CD8-positive, alpha-beta memory T cell (primary cell): ENCODE measurements at regions not wholly inside any gene's neighbourhood (a gene's known extent, or its start where the extent isn't known, plus 50 kb on each side); places are given as distances from the start of the nearest gene placed in this dataset.

ENCODE experiments used
- CTCF ChIA-PET: fragments of 350-600 bp; sonication (Branson Sonifier 250); formaldehyde crosslinking; loops from one replicate; lab custom pipeline; 2021; ENCODE audit warnings: antibody characterized with exemption; lab: Charles Lee
- POLR2A ChIA-PET: fragments of 350-600 bp; sonication (Branson Sonifier 250); formaldehyde crosslinking; loops from one replicate; lab custom pipeline; 2021; ENCODE audit warnings: antibody characterized with exemption; lab: Charles Lee
- DNase-seq, 5 donors: peaks; one replicate each; pipeline versions ENCODE4 v3.0.0 to v3.0.0-alpha.2; 2020 to 2022; ENCODE audit warnings: mixed read lengths in 1 of 5
- H3K27ac ChIP-seq: one replicate; pipeline ENCODE4 v1.7.0; 2013; ENCODE audit warnings: low read depth, mild to moderate bottlenecking, low read length, moderate library complexity
- H3K27me3 ChIP-seq: 2 replicates; pipeline ENCODE4 v1.7.0; 2013; ENCODE audit warnings: low read length, mild to moderate bottlenecking; ENCODE audit not compliant: insufficient read depth, poor library complexity, severe bottlenecking
- H3K36me3 ChIP-seq: 2 replicates; pipeline ENCODE4 v1.7.0; 2013; ENCODE audit warnings: mild to moderate bottlenecking, low read length, moderate library complexity; ENCODE audit not compliant: insufficient read depth
- H3K4me1 ChIP-seq: 2 replicates; pipeline ENCODE4 v1.7.0; 2013; ENCODE audit warnings: mild to moderate bottlenecking, low read length, moderate library complexity; ENCODE audit not compliant: insufficient read depth
- H3K4me3 ChIP-seq: 2 replicates; pipeline ENCODE4 v1.7.0; 2013; ENCODE audit warnings: mild to moderate bottlenecking, low read length
- H3K9me3 ChIP-seq: 2 replicates; pipeline ENCODE4 v1.7.0; 2013; ENCODE audit warnings: mild to moderate bottlenecking, low read length
- H3K27ac Mint-ChIP-seq, 8 donors: one replicate each; pipeline ENCODE4 v1.8.0; 2020 to 2021; ENCODE audit warnings: mixed read lengths in 8 of 8, mild to moderate bottlenecking in 6 of 8, inconsistent platforms in 3 of 8, moderate library complexity in 3 of 8
- H3K27me3 Mint-ChIP-seq, 2 donors: one replicate each; pipeline ENCODE4 v1.8.0; 2020 to 2021; ENCODE audit warnings: mixed read lengths in 2 of 2, mild to moderate bottlenecking in 1 of 2, moderate library complexity in 1 of 2
- H3K36me3 Mint-ChIP-seq, 3 donors: one replicate each; pipeline ENCODE4 v1.8.0; 2020 to 2021; ENCODE audit warnings: mixed read lengths in 3 of 3, inconsistent platforms in 1 of 3, mild to moderate bottlenecking in 1 of 3
- H3K4me1 Mint-ChIP-seq, 3 donors: one replicate each; pipeline ENCODE4 v1.8.0; 2020 to 2021; ENCODE audit warnings: mixed read lengths in 3 of 3, inconsistent platforms in 1 of 3, mild to moderate bottlenecking in 1 of 3
- H3K4me3 Mint-ChIP-seq, 7 donors: one replicate each; pipeline ENCODE4 v1.8.0; 2020 to 2021; ENCODE audit warnings: mixed read lengths in 7 of 7, mild to moderate bottlenecking in 6 of 7, moderate library complexity in 4 of 7, inconsistent platforms in 2 of 7
- H3K9me3 Mint-ChIP-seq, 5 donors: one replicate each; pipeline ENCODE4 v1.8.0; 2020 to 2022; ENCODE audit warnings: mixed read lengths in 5 of 5, mild to moderate bottlenecking in 3 of 5, moderate library complexity in 2 of 5, inconsistent platforms in 1 of 5

DNA sequence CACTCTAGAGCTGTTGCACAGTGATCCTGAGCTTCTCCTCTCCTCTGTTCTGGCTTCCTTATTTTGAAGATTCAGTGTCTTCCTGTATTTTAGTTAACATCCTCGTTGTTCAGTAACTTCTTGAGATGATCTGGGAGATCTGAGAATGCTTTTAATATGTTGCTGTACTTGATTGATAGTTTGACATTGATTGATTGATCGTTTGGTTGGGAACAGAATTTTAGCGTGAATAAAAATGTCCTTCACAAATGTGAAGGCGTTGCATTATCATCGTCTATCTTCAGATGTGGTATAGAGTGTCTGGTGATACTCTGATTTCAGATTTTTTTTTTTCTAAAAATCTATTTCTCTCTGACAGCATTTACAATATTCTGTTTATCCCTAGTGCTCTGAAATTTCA, 80.1 kb upstream of the KLF12 start:
- POLR2A ChIA-PET: interaction anchor here (0.5 kb wide), 1 partner anchor 14 kb away, joined by 3 read pairs; no protein-coding TSS in a partner anchor
- Histone ChIP-seq H3K4me3 (no peak overlapping the region), H3K36me3 (no peaks in the 10 kb centered on the region), H3K9me3 (no peaks in the 10 kb centered on the region), H3K4me1 (no peaks in the 10 kb centered on the region), H3K27ac (no peak overlapping the region), H3K27me3 (no peaks in the 10 kb centered on the region)
- Mint-ChIP-seq H3K4me1 (peaks cover 0 to 12% (median 7%) of the 10 kb centered on the region in 3 donors), H3K36me3 (no peaks in the 10 kb centered on the region), H3K27me3 (peaks cover 0 to 2% of the 10 kb centered on the region in 2 donors), H3K4me3 (no peak overlapping the region), H3K9me3 (no peaks in the 10 kb centered on the region), H3K27ac (no peak overlapping the region)
- no peak for DNase-seq
- CTCF ChIA-PET: no interaction called here

DNA sequence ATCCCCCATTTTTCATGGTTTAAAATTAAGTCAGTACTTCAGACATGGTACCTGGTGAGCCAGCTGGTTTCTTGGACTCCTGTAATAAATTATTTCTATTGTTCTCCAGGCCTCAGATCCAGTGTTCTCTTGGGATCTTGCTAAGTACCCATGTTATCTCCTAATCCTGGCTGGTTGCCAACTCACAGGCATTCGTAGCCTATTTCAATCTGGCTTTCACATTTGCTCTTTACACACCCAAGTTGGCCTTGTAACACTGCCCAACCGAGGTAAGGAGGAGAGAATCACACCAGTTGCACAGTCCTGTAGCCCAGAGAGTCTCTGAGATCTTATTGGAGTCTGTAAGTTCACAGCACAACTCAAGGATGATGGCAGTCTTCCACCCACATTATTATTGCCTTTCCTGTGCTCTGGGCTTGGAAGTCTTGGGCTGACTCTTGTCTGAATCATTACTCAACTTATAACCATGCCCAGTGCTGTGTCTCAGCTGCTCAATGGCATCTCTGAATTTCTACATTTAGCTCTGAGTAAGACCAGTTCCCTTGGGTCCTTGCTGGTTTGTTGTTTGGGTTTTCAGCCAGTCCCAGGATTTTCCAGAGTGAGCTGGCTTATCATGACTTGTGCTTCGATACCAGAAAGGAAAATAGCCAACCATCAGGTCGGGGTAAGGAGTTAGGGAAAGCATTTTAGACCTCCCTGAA, 76.6 kb upstream of the KLF12 start:
- no peak overlapping the region for H3K27ac ChIP-seq
- Mint-ChIP-seq H3K36me3 (peaks cover 0 to 11% (median 2%) of the 10 kb centered on the region in 3 donors), H3K4me3 (no peak overlapping the region), H3K4me1 (peaks cover 0 to 9% (median 0%) of the 10 kb centered on the region in 3 donors), H3K27me3 (no peaks in the 10 kb centered on the region), H3K27ac (no peak overlapping the region), H3K9me3 (no peaks in the 10 kb centered on the region)
- no peaks in the 10 kb centered on the region for H3K9me3 ChIP-seq
- DNase-seq: no peak
- no peaks in the 10 kb centered on the region for H3K36me3 ChIP-seq
- CTCF ChIA-PET: interaction anchor here (0.9 kb wide), 1 partner anchor 48 kb away, joined by 3 read pairs; no protein-coding TSS in a partner anchor
- POLR2A ChIA-PET: interaction anchor here (1.0 kb wide), 1 partner anchor 11 kb away, joined by 3 read pairs; no protein-coding TSS in a partner anchor
- H3K4me3 ChIP-seq: no peak overlapping the region
- no peaks in the 10 kb centered on the region for H3K4me1 ChIP-seq
- H3K27me3 ChIP-seq: no peaks in the 10 kb centered on the region

GRCh38 chr13:74206855-74207254, 72.7 kb upstream of the KLF12 start:
- ChIA-PET CTCF (no interaction called here), POLR2A (no interaction called here)
- Mint-ChIP-seq H3K9me3 (no peaks in the 10 kb centered on the region), H3K27me3 (no peaks in the 10 kb centered on the region), H3K36me3 (peaks cover 0 to 11% (median 2%) of the 10 kb centered on the region in 3 donors), H3K4me3 (no peak overlapping the region), H3K4me1 (peaks cover 3 to 22% (median 8%) of the 10 kb centered on the region in 3 donors), H3K27ac (no peak overlapping the region)
- Histone ChIP-seq H3K4me3 (no peak overlapping the region), H3K9me3 (no peaks in the 10 kb centered on the region), H3K27ac (no peak overlapping the region), H3K36me3 (no peaks in the 10 kb centered on the region), H3K27me3 (no peaks in the 10 kb centered on the region), H3K4me1 (no peaks in the 10 kb centered on the region)
- no peak for DNase-seq

DNA sequence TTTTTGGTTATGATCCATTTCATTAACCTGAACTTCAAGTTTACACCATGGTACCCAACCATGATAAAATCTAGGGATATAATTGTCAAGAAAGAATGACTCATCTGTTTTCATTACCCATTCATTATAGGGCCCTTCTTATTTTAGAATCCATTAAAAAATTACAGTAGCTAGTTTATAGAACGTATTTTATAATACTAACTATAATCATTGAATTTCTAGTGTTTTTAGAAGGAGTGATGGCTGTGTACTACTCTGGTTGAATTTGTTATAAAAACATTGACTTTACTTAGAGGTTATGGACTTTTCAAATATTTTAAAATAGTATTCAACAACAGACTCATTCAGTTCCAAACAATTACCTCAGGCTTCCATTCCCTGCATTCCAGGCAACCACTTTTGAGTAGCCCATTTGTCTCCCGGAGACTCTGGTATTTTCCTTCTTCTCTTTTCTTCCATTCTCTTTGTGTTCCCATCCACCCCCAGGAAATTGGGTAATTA, 71.9 kb upstream of the KLF12 start:
- peaks cover 3 to 22% (median 8%) of the 10 kb centered on the region in 3 donors for H3K4me1 Mint-ChIP-seq
- peaks cover 0 to 11% (median 2%) of the 10 kb centered on the region in 3 donors for H3K36me3 Mint-ChIP-seq
- no peaks in the 10 kb centered on the region for H3K27me3 Mint-ChIP-seq
- H3K9me3 ChIP-seq: no peaks in the 10 kb centered on the region
- no peaks in the 10 kb centered on the region for H3K36me3 ChIP-seq
- no peak for DNase-seq
- H3K4me3 ChIP-seq: no peak overlapping the region
- H3K27me3 ChIP-seq: no peaks in the 10 kb centered on the region
- no peak overlapping the region for H3K27ac Mint-ChIP-seq
- POLR2A ChIA-PET: no interaction called here
- no peak overlapping the region for H3K27ac ChIP-seq
- H3K4me3 Mint-ChIP-seq: no peak overlapping the region
- CTCF ChIA-PET: no interaction called here
- no peaks in the 10 kb centered on the region for H3K4me1 ChIP-seq
- H3K9me3 Mint-ChIP-seq: no peaks in the 10 kb centered on the region

GRCh38 chr13:74205313-74205690, 71.1 kb upstream of the KLF12 start:
- Mint-ChIP-seq H3K4me1 (peaks cover 3 to 17% (median 8%) of the 10 kb centered on the region in 3 donors), H3K9me3 (no peaks in the 10 kb centered on the region), H3K27me3 (no peaks in the 10 kb centered on the region), H3K36me3 (peaks cover 0 to 11% (median 2%) of the 10 kb centered on the region in 3 donors), H3K4me3 (no peak overlapping the region), H3K27ac (no peak overlapping the region)
- Histone ChIP-seq H3K36me3 (no peaks in the 10 kb centered on the region), H3K4me1 (no peaks in the 10 kb centered on the region), H3K9me3 (no peaks in the 10 kb centered on the region), H3K4me3 (no peak overlapping the region), H3K27ac (no peak overlapping the region), H3K27me3 (no peaks in the 10 kb centered on the region)
- POLR2A ChIA-PET: no interaction called here
- no peak for DNase-seq
- CTCF ChIA-PET: no interaction called here

DNA sequence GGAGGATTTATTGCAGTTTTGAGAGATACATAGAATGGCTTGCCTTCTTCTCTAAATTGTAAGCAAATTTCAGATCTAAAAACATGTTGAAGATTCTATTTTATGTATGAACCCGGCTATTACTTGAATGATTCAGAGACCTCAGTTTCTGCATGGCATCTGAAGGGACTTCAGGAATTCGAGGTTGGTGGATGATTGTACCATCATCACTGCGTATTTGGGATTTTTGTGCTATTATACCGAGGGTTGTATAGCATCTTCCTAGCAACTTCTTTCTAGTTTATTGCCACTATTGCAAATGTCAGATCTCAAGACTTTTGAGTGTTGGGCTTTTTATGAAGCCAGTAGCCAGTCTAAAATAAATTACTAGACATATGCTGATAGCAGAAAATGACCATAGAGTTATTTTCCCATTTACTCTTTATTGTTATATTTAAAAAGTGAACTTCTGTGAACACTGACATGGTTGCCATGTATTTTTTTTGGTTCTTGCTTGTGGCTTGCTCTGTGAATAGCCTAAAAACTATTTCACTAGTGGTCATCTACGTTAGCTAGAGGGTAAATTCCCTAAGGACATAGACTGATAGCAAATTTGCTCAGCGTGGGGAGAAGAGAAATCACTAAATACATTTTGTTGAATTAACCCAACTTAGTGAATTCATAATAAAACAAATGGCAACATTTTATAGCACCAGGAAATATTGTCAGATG, 70.6 kb upstream of the KLF12 start:
- Mint-ChIP-seq H3K36me3 (peaks cover 0 to 11% (median 2%) of the 10 kb centered on the region in 3 donors), H3K27me3 (no peaks in the 10 kb centered on the region), H3K9me3 (no peaks in the 10 kb centered on the region), H3K4me1 (peaks cover 3 to 16% (median 8%) of the 10 kb centered on the region in 3 donors), H3K27ac (no peak overlapping the region), H3K4me3 (no peak overlapping the region)
- ChIA-PET CTCF (no interaction called here), POLR2A (no interaction called here)
- no peak overlapping the region for H3K4me3 ChIP-seq
- H3K36me3 ChIP-seq: no peaks in the 10 kb centered on the region
- DNase-seq: no peak
- no peaks in the 10 kb centered on the region for H3K27me3 ChIP-seq
- no peak overlapping the region for H3K27ac ChIP-seq
- H3K9me3 ChIP-seq: no peaks in the 10 kb centered on the region
- H3K4me1 ChIP-seq: no peaks in the 10 kb centered on the region

- Histone ChIP-seq H3K27ac (no peak overlapping the region), H3K4me1 (no peaks in the 10 kb centered on the region), H3K27me3 (no peaks in the 10 kb centered on the region), H3K9me3 (no peaks in the 10 kb centered on the region), H3K36me3 (no peaks in the 10 kb centered on the region), H3K4me3 (no peak overlapping the region)
- Mint-ChIP-seq H3K4me3 (no peak overlapping the region), H3K4me1 (peaks cover 3 to 16% (median 8%) of the 10 kb centered on the region in 3 donors), H3K9me3 (no peaks in the 10 kb centered on the region), H3K27ac (no peak overlapping the region), H3K36me3 (peaks cover 0 to 11% (median 2%) of the 10 kb centered on the region in 3 donors), H3K27me3 (no peaks in the 10 kb centered on the region)
- CTCF ChIA-PET: no interaction called here
- DNase-seq: no peak
- POLR2A ChIA-PET: no interaction called here
These were observed 69.4 kb upstream of the KLF12 start for GRCh38 chr13:74203576-74203975.
